HUES64 (cell line): ENCODE measurements at regions not wholly inside any gene's neighbourhood (a gene's known extent, or its start where the extent isn't known, plus 50 kb on each side); places are given as distances from the start of the nearest gene placed in this dataset.

Experiments
- H3K27ac ChIP-seq: 2 replicates; pipeline ENCODE4 v1.7.0; 2013; ENCODE audit warnings: low read depth, low read length, inconsistent platforms
- H3K27me3 ChIP-seq: 2 replicates; pipeline ENCODE4 v1.6.1; 2013; ENCODE audit warnings: mild to moderate bottlenecking, low read length; ENCODE audit not compliant: insufficient read depth
- H3K36me3 ChIP-seq: 2 replicates; pipeline ENCODE4 v1.6.1; 2013; ENCODE audit warnings: mild to moderate bottlenecking, low read length; ENCODE audit not compliant: insufficient read depth
- H3K4me1 ChIP-seq: 2 replicates; pipeline ENCODE4 v1.6.1; 2013; ENCODE audit warnings: mild to moderate bottlenecking, low read length, moderate library complexity; ENCODE audit not compliant: insufficient read depth
- H3K4me3 ChIP-seq: 2 replicates; pipeline ENCODE4 v1.5.1; 2013; ENCODE audit warnings: mild to moderate bottlenecking, low read length, moderate library complexity
- H3K9ac ChIP-seq: 2 replicates; pipeline ENCODE4 v1.6.1; 2013; ENCODE audit warnings: mild to moderate bottlenecking, low read depth, low read length
- H3K9me3 ChIP-seq: 2 replicates; pipeline ENCODE4 v1.6.1; 2013; ENCODE audit warnings: low read depth, low read length; ENCODE audit not compliant: insufficient read depth
- WGBS: fragments of 150-250, 120-280 bp; methylation state at CpG from one replicate; pipeline ENCODE4 v1.1.7; 2013; ENCODE audit warnings: missing lambda C conversion rate; 5-methylcytosine and 5-hydroxymethylcytosine counted together

GRCh38 chr10:113326160-113327111 is 226.4 kb upstream of the HABP2 start:
- peak overlapping the region; percentile 34; the same call in 1 of the 2 replicates for H3K9ac ChIP-seq

GRCh38 chr10:113329121-113329596 is 223.7 kb upstream of the HABP2 start:
- Histone ChIP-seq H3K4me1 (peaks cover 18% of the 10 kb centered on the region), H3K4me3 (no peak overlapping the region), H3K36me3 (no peaks in the 10 kb centered on the region), H3K27ac (no peak overlapping the region), H3K27me3 (no peaks in the 10 kb centered on the region), H3K9ac (no peak overlapping the region), H3K9me3 (no peaks in the 10 kb centered on the region)
- 83% methylated on average over 2 of the region's 2 CpGs for WGBS

More at GRCh38 chr10:113326160-113327111, 226.4 kb upstream of the HABP2 start:
- Histone ChIP-seq H3K9me3 (no peaks in the 10 kb centered on the region), H3K36me3 (no peaks in the 10 kb centered on the region), H3K27ac (peak overlapping the region; percentile 69), H3K4me1 (peaks cover 18% of the 10 kb centered on the region), H3K27me3 (no peaks in the 10 kb centered on the region), H3K4me3 (no peak overlapping the region)
- WGBS, result 60% methylated on average over 5 of the region's 5 CpGs

DNA sequence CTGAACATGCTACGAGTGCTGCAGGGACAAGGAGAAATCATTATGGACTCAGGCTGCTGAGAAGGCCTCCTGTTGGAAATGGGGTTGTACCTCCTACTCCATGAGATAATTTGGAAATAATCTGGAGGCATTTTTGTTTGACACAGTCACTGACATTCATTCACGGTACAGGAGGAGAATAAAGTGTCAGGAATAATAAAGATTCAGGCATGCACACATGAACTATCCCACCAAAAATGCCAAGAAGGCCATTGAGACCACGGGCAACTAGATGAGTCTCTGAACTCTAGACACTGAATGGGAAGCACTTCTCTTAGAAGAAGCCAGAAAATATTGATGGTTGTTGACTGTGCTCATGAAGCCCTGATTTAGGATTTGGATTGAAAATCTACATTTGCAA is 220.9 kb upstream of the HABP2 start:
- H3K27me3 ChIP-seq, result no peaks in the 10 kb centered on the region
- 94% methylated on average over 3 of the region's 3 CpGs for WGBS
- H3K9me3 ChIP-seq, result 0 out of 2 replicates have a peak, but pooled peaks cover 4% of the 10 kb centered on the region
- no peak overlapping the region for H3K9ac ChIP-seq
- H3K27ac ChIP-seq, result no peak overlapping the region
- H3K36me3 ChIP-seq, result no peaks in the 10 kb centered on the region
- H3K4me3 ChIP-seq, result no peak overlapping the region
- peaks cover 4% of the 10 kb centered on the region for H3K4me1 ChIP-seq

GRCh38 chr10:113333313-113333712 is 219.5 kb upstream of the HABP2 start:
- no peak overlapping the region for H3K4me3 ChIP-seq
- 0 out of 2 replicates have a peak, but pooled peaks cover 4% of the 10 kb centered on the region for H3K9me3 ChIP-seq
- H3K4me1 ChIP-seq, result no peaks in the 10 kb centered on the region
- no peaks in the 10 kb centered on the region for H3K27me3 ChIP-seq
- no peaks in the 10 kb centered on the region for H3K36me3 ChIP-seq
- 78% methylated on average over 2 of the region's 2 CpGs for WGBS
- H3K27ac ChIP-seq, result no peak overlapping the region
- H3K9ac ChIP-seq, result no peak overlapping the region

GRCh38 chr10:113335592-113335991 is 217.3 kb upstream of the HABP2 start:
- Histone ChIP-seq H3K9me3 (0 out of 2 replicates have a peak, but pooled peaks cover 4% of the 10 kb centered on the region), H3K27me3 (no peaks in the 10 kb centered on the region), H3K4me1 (no peaks in the 10 kb centered on the region), H3K27ac (no peak overlapping the region), H3K4me3 (no peak overlapping the region), H3K9ac (no peak overlapping the region), H3K36me3 (no peaks in the 10 kb centered on the region)
- 90% methylated on average over 2 of the region's 2 CpGs for WGBS

GRCh38 chr10:113336549-113337130 is 216.2 kb upstream of the HABP2 start:
- WGBS, result 89% methylated on average over 3 of the region's 6 CpGs
- Histone ChIP-seq H3K9me3 (0 out of 2 replicates have a peak, but pooled peaks cover 4% of the 10 kb centered on the region), H3K4me3 (no peak overlapping the region), H3K27ac (no peak overlapping the region), H3K9ac (no peak overlapping the region), H3K27me3 (no peaks in the 10 kb centered on the region), H3K4me1 (no peaks in the 10 kb centered on the region), H3K36me3 (no peaks in the 10 kb centered on the region)

DNA sequence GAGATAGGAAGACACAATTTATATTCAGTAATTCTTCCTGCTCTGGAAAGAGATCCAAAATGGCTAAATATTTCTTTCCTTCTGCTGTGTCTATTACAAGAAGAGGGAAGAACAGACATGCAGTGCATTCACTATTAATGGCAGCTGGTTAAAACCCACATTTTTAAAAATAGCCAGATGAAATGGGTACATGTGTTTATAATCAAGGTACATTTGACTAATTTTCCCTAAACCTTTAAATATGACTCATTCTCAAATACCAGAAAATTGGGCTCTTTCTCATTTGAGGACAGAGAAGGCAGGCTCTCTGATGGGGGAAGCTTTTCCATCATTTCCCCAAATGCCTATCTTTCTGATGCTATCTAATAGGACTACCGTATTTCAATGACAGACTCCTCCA is 215.7 kb upstream of the HABP2 start:
- Histone ChIP-seq H3K27ac (no peak overlapping the region), H3K4me1 (no peaks in the 10 kb centered on the region), H3K9me3 (0 out of 2 replicates have a peak, but pooled peaks cover 4% of the 10 kb centered on the region), H3K9ac (no peak overlapping the region), H3K36me3 (no peaks in the 10 kb centered on the region), H3K27me3 (no peaks in the 10 kb centered on the region), H3K4me3 (no peak overlapping the region)
- no CpG with 5 or more reads among the region's 1 CpG for WGBS

- H3K27me3 ChIP-seq, result no peaks in the 10 kb centered on the region
These were observed 213.7 kb upstream of the HABP2 start for GRCh38 chr10:113339121-113339520.

GRCh38 chr10:113340282-113340681 is 212.6 kb upstream of the HABP2 start:
- WGBS, result 92% methylated on average over 5 of the region's 5 CpGs

More at GRCh38 chr10:113339121-113339520, 213.7 kb upstream of the HABP2 start:
- no peak overlapping the region for H3K9ac ChIP-seq
- 0 out of 2 replicates have a peak, but pooled peaks cover 4% of the 10 kb centered on the region for H3K9me3 ChIP-seq
- H3K36me3 ChIP-seq, result no peaks in the 10 kb centered on the region
- H3K4me3 ChIP-seq, result no peak overlapping the region
- H3K27ac ChIP-seq, result no peak overlapping the region
- no peaks in the 10 kb centered on the region for H3K4me1 ChIP-seq
- 95% methylated on average over 5 of the region's 5 CpGs for WGBS

GRCh38 chr10:113341138-113341537 is 211.7 kb upstream of the HABP2 start:
- WGBS, result 83% methylated on average over 2 of the region's 2 CpGs
- H3K9me3 ChIP-seq, result no peaks in the 10 kb centered on the region

More at GRCh38 chr10:113340282-113340681, 212.6 kb upstream of the HABP2 start:
- no peaks in the 10 kb centered on the region for H3K27me3 ChIP-seq
- H3K9me3 ChIP-seq, result no peaks in the 10 kb centered on the region
- no peaks in the 10 kb centered on the region for H3K36me3 ChIP-seq
- H3K9ac ChIP-seq, result no peak overlapping the region
- H3K4me1 ChIP-seq, result no peaks in the 10 kb centered on the region
- H3K4me3 ChIP-seq, result no peak overlapping the region
- no peak overlapping the region for H3K27ac ChIP-seq

More at GRCh38 chr10:113341138-113341537, 211.7 kb upstream of the HABP2 start:
- Histone ChIP-seq H3K9ac (no peak overlapping the region), H3K27me3 (no peaks in the 10 kb centered on the region), H3K27ac (no peak overlapping the region), H3K4me3 (no peak overlapping the region), H3K36me3 (no peaks in the 10 kb centered on the region), H3K4me1 (peaks cover 7% of the 10 kb centered on the region; the same call in 1 of the 2 replicates)
